Fibroblast of villous mesenchyme (primary cell): ENCODE measurements at regions not wholly inside any gene's neighbourhood (a gene's known extent, or its start where the extent isn't known, plus 50 kb on each side); places are given as distances from the start of the nearest gene placed in this dataset.

ENCODE experiments used
- DNase-seq: peaks from one replicate; pipeline ENCODE4 v3.0.0-alpha.2; 2010; ENCODE audit warnings: low read depth
- H3K4me3 ChIP-seq: 2 replicates; pipeline ENCODE4 v1.5.1; 2011; ENCODE audit warnings: low read depth, mild to moderate bottlenecking, low read length
- CTCF ChIP-seq: IDR thresholded peaks from 2 replicates; pipeline ENCODE4 v1.5.1; 2012; ENCODE audit warnings: low read depth, mild to moderate bottlenecking, low read length; ENCODE audit not compliant: insufficient read depth

GRCh38 chr2:236718207-236718992, 148.8 kb downstream of the ACKR3 start:
- DNase-seq, result no peak
- H3K4me3 ChIP-seq, result no peak overlapping the region
- TF ChIP-seq CTCF, result no peak

- DNase-seq, result no peak
- TF ChIP-seq CTCF, result no peak
- H3K4me3 ChIP-seq, result no peak overlapping the region
These were observed 149.6 kb downstream of the ACKR3 start for GRCh38 chr2:236719192-236719635.

- DNase-seq, result no peak
- H3K4me3 ChIP-seq, result no peak overlapping the region
These were observed 151.4 kb downstream of the ACKR3 start for GRCh38 chr2:236720974-236721540.

GRCh38 chr2:236724200-236724599, 154.6 kb downstream of the ACKR3 start:
- H3K4me3 ChIP-seq, result no peak overlapping the region
- TF ChIP-seq CTCF, result no peak
- no peak for DNase-seq

More at GRCh38 chr2:236720974-236721540, 151.4 kb downstream of the ACKR3 start:
- no peak for TF ChIP-seq CTCF

- no peak for DNase-seq
- no peak for TF ChIP-seq CTCF
- H3K4me3 ChIP-seq, result no peak overlapping the region
These were observed 157.3 kb downstream of the ACKR3 start for GRCh38 chr2:236726701-236727450.

GRCh38 chr2:236728916-236729670, 159.5 kb downstream of the ACKR3 start:
- no peak for DNase-seq
- TF ChIP-seq CTCF, result no peak
- H3K4me3 ChIP-seq, result no peak overlapping the region
